ENCODE measurements at regions not wholly inside any gene's neighbourhood (a gene's known extent, or its start where the extent isn't known, plus 50 kb on each side); places are given as distances from the start of the nearest gene placed in this dataset.
"Not testable (repeated sequence)": the region's sequence is repeated elsewhere in the genome, so short reads cannot be mapped to it uniquely, and the experiment has no call there.

DNA sequence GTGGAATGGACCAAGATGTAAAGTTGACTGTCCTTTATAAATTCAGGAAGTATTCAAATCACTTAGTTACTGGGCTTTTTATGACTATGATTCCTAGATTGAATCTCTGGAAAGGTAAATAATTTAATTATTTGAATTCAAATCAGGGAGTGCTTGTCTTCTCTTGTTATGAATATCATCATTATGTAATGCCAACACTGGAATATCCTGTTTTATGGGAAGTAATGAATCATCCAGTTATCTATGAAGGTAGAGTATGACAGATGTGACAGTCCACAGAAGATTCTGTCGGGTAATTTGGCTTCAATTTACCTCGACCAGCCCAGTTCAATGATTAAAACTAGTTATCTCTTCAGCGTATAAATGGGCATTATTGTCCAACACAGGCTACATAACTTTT is 141.0 kb upstream of the NUDT12 start:
- 46 to 60% (median 51%) methylated on average over 3 of the region's 3 CpGs for WGBS, 4 donors
- DNase-seq (no peak), ATAC-seq (no peak)
- Histone ChIP-seq H3K27me3 (no peaks in the 10 kb centered on the region), H3K36me3 (no peaks in the 10 kb centered on the region), H3K4me1 (no peaks in the 10 kb centered on the region), H3K27ac (no peak overlapping the region), H3K4me3 (no peak overlapping the region), H3K9me3 (no peaks in the 10 kb centered on the region)
- TF ChIP-seq, protein P1, sequence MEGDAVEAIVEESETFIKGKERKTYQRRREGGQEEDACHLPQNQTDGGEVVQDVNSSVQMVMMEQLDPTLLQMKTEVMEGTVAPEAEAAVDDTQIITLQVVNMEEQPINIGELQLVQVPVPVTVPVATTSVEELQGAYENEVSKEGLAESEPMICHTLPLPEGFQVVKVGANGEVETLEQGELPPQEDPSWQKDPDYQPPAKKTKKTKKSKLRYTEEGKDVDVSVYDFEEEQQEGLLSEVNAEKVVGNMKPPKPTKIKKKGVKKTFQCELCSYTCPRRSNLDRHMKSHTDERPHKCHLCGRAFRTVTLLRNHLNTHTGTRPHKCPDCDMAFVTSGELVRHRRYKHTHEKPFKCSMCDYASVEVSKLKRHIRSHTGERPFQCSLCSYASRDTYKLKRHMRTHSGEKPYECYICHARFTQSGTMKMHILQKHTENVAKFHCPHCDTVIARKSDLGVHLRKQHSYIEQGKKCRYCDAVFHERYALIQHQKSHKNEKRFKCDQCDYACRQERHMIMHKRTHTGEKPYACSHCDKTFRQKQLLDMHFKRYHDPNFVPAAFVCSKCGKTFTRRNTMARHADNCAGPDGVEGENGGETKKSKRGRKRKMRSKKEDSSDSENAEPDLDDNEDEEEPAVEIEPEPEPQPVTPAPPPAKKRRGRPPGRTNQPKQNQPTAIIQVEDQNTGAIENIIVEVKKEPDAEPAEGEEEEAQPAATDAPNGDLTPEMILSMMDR (IDR thresholded peaks at IDR 0.05): no peak
- TF ChIP-seq POLR2A (IDR thresholded peaks at IDR 0.05): no peak
- intact Hi-C loops (cut with DNase I): no loop called here

DNA sequence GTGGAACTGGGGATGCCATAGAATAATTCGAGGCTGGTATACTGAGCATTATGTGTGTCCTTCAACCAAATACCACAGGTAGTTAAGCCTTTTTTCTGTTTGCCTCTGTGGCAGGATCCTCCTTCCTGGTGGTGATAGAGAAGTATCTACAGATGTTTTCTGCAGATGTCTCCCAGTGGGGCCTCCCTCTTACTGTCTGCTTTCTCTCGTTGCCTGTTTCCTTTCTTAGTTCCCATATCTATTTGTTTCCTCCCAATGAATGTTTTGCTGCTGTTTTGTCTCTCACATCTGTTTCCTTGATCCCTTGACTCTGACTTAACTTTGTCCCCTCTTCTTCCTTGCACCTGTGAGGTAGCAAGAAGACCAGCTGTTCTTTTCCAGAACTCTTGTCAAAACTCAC is 130.9 kb upstream of the NUDT12 start:
- Histone ChIP-seq H3K9me3 (no peaks in the 10 kb centered on the region), H3K27me3 (no peaks in the 10 kb centered on the region), H3K27ac (no peak overlapping the region), H3K4me3 (no peak overlapping the region), H3K4me1 (no peaks in the 10 kb centered on the region), H3K36me3 (no peaks in the 10 kb centered on the region)
- no peak for TF ChIP-seq POLR2A (IDR thresholded peaks at IDR 0.05)
- TF ChIP-seq, protein P1 (IDR thresholded peaks at IDR 0.05): no peak
- ATAC-seq (no peak), DNase-seq (no peak)
- 45 to 57% (median 52%) methylated on average over 2 of the region's 2 CpGs for WGBS, 4 donors
- intact Hi-C loops (cut with DNase I): no loop called here

DNA sequence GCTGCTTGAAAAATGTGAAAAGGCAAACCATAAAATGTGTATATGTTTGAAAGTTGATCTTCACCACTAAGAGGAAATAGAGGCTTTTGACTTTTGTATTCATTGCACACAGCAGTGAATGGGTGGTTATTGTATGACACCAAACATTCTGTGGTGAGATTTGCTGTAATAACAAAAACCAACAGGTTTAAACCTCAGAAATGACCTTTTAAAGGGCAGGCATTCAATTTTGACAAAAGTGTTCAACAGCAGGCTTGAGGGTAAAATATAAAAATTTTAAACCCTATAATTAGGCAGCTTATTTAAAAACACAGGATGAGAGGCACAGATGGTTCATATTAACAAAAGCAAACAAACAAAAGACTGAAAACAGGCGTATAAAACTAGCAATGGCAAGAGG is 128.1 kb upstream of the NUDT12 start:
- intact Hi-C loops (cut with DNase I): no loop called here
- H3K27ac ChIP-seq: no peak overlapping the region

DNA sequence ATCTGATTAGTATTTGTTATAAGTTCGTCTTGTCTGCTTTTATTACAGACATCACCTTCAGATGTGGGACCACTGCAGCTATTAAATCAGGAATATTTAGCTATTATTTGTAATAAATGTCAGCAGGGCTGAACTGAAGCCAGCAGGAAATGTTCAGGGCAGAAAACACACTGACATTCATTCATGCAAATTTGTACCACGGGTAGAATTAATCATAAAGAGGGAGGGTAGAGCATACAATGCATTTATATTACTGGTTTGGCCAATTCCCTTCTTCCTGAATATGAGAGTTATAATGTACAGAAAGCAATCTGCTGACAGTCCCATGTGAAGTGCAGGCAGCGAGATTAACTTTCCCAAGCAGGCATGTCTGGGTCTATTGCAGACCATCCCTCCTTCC is 117.3 kb upstream of the NUDT12 start:
- Histone ChIP-seq H3K4me3 (no peak overlapping the region), H3K9me3 (no peaks in the 10 kb centered on the region), H3K36me3 (no peaks in the 10 kb centered on the region), H3K27ac (no peak overlapping the region), H3K27me3 (no peaks in the 10 kb centered on the region), H3K4me1 (no peaks in the 10 kb centered on the region)
- ATAC-seq (no peak), DNase-seq (no peak)
- 49 to 71% (median 60%) methylated on average over 3 of the region's 3 CpGs for WGBS, 4 donors
- TF ChIP-seq POLR2A (IDR thresholded peaks at IDR 0.05): no peak
- TF ChIP-seq, protein P1 (IDR thresholded peaks at IDR 0.05): no peak
- intact Hi-C loops (cut with DNase I): no loop called here

More for the DNA sequence above, 128.1 kb upstream of the NUDT12 start:
- no peak overlapping the region for H3K4me3 ChIP-seq
- no peak for TF ChIP-seq POLR2A (IDR thresholded peaks at IDR 0.05)
- TF ChIP-seq, protein P1 (IDR thresholded peaks at IDR 0.05): no peak
- DNase-seq (no peak), ATAC-seq (no peak)
- H3K27me3 ChIP-seq: no peaks in the 10 kb centered on the region
- WGBS, 4 donors: 60 to 78% (median 71%) methylated on average over 1 of the region's 1 CpG
- no peaks in the 10 kb centered on the region for H3K36me3 ChIP-seq
- no peaks in the 10 kb centered on the region for H3K4me1 ChIP-seq
- no peaks in the 10 kb centered on the region for H3K9me3 ChIP-seq

GRCh38 chr5:103676198-103676597 is 113.6 kb upstream of the NUDT12 start:
- H3K27me3 ChIP-seq; H3K36me3 ChIP-seq; H3K4me3 ChIP-seq; intact Hi-C loops (cut with DNase I); H3K4me1 ChIP-seq; DNase-seq; ATAC-seq; H3K9me3 ChIP-seq; H3K27ac ChIP-seq: not testable (repeated sequence)
- WGBS, 4 donors: 75 to 87% (median 83%) methylated on average over 4 to 5 of the region's 5 CpGs
